HG03159 (cell line): ENCODE measurements at regions not wholly inside any gene's neighbourhood (a gene's known extent, or its start where the extent isn't known, plus 50 kb on each side); places are given as distances from the start of the nearest gene placed in this dataset.
"Not testable (repeated sequence)": the region's sequence is repeated elsewhere in the genome, so short reads cannot be mapped to it uniquely, and the experiment has no call there.

Experiments
- ATAC-seq: cut with Tn5 transposase; IDR thresholded peaks from one replicate; pipeline ENCODE4 v1.9.1; 2021; ENCODE audit warnings: mild to moderate bottlenecking, moderate library complexity; ENCODE audit not compliant: unreplicated experiment

DNA sequence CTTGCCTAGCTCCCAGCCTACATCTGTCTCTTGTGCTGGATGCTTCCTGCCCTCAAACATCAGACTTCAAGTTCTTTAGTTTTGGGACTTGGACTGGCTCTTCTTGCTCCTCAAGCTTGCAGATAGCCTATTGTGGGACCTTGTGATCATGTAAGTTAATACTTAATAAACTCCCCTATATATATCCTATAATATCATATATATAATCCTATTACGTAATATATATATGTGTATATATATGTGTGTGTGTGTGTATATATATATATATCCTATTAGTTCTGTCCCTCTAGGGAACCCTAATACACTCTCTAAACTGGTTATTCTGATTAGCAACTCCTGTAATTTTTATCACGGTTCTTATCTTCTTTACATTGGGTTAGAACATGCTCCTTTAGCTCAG, 274.9 kb upstream of the USP25 start:
- not testable (repeated sequence) for ATAC-seq

DNA sequence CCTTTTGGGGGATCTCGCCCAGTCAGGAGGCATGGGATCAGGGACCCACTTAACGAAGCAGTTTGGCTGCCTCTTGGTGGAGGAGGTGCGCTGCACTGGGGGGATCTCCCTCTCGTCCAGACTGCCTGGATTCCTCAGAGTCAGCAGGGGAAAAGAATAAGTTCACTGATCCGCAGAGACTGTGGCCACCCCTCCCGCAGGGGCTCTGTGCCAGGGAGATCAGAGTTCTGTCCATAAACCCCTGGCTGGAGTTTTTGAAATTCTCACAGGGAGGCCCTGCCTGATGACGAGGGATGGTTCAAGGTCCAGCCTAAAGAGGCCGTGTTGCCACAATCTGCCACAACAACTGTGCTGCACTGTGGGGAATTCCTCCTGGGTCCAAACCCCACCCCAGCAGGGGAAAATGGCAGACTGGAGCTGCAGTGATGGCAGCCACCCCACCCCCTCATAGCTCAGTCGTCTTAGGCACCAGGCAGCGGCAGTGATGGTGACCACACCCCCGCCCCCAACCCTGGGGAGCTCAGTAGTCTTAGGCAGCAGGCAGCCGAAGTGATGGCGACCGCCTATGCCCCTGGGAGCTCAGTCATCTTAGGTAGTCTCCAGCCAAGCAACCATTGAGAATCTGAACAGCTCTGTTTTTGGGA, 273.8 kb upstream of the USP25 start:
- no peak for ATAC-seq

DNA sequence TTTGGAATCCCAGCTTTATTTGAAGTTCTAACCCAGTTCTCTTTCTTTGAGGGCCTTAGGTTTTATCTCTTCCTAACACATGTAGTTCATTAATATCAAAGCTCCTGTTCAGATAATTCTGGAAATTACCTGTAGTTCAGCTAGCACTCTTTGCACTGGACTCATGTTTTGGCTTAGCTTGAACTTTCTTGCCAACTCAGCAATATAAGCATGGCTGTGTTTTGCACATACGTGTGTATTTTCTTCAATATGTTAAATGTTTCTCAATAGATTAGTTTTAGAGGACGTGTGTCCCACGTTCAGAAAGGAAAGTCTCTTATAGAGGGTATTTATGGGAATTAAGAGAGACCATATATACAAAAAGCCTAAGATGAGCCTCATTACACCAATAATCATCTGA, 271.8 kb upstream of the USP25 start:
- ATAC-seq, result no peak

DNA sequence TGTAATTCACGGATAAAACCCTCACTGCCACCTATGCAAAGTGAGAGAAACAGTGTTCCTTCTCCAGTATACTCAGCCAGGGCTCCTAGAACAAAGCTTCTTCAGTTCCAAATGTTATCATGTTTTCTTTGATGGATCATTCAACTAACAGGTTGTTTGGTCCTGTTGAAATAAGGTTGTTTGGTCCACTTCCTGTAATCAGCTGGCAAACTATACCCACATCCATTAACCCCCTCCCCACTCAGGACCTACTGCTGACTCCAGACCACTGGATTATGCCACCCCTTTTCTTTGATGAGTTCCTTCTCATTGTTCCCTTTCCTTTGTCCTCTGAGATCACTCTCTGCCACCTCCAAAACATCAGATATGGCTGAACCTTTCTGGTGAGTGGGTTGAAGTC, 267.7 kb upstream of the USP25 start:
- ATAC-seq, result no peak

DNA sequence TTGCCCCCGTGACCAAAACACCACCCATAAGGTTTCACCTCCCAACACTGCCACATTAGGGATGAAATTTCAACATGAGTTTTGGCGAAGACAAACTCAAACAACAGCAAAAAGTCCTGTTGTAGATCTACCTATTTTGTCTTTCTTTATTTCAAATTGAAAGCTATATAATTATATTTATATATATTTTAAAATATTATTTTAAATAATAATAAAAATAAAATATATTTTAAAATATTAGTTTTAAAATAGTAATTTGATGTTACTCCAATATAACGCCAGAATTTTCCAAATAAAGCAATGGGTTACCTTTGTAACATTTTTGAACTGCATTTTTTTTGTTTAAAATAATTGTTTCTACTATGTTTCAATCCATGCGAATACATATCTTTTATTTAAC, 263.5 kb upstream of the USP25 start:
- no peak for ATAC-seq

DNA sequence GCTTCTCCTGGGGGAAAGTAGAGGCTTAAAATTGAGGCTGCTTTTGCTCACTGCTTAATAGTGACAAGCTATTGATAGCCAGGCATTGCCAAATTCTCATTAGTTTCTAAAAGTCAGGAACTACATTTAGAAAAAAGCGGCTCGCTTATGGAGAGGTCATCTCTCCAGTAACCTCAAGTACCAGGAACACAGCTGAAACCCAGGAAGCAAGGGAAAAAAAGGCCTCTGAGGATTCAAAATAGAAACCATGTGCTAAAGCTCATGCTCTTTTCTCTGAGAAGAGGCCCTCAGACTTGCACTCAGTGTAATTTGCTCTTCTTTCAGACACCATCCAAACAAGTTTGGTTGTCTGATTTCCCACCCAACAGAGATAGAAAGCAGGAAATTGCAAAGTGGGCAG, 261.4 kb upstream of the USP25 start:
- no peak for ATAC-seq

DNA sequence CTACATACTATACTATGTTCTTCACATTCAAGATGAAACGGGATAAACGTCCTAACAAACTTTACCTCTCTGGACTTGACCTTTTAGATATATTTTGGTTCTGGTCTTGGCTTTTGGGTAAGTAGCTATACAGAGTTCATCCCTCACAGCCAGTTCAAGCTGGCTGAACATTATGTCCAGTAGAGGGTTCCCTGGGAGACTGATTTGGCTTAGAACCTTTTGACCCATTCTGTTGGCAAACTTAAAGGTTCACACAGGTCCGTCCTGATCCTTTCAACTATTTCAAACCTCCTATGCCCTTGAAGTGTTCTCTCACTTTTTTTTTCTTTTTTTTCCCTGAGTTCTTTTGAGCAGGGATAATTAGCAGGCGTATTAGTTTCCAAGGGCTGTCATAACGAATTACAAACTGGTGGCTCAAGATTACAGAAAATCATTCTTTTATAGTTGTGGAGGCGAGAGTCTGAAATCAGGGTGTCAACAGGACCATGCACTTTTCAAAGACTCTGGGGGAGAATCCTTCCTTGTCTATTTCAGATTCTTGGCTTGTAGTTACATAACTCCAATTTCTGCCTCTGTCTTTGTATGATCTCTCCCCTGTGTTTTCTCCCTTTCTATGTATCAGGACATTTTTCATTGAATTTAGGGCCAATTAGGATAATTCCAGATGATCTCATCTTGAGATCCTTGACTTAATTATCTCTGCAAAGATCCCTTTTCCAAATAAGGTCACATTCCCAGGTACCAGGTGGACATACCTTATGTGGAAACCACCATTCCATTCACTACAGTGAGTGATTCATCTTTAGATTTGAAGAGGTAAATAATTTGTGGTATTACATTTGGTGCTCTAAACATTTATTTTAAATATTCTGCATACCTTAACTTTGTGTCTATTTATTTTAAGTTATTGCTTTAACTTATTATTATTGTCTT, 257.4 kb upstream of the USP25 start:
- ATAC-seq, result no peak

DNA sequence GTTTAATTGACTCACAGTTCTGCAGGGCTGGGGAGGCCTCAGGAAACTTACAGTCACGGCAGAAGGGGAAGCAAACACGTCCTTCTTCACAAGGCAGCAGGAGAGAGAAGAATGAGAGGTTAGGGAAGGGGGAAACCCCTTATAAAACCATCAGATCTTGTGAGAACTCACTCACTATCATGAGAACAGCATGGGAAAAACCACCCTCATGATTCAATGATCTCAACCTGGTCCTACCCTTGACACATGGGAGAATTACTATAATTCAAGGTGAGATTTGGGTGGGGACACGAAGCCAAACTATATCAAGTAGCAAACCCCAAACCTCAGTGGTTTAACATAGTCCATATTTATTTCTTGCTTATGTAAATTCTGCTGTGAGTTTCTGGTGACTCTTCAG, 252.0 kb upstream of the USP25 start:
- not testable (repeated sequence) for ATAC-seq

DNA sequence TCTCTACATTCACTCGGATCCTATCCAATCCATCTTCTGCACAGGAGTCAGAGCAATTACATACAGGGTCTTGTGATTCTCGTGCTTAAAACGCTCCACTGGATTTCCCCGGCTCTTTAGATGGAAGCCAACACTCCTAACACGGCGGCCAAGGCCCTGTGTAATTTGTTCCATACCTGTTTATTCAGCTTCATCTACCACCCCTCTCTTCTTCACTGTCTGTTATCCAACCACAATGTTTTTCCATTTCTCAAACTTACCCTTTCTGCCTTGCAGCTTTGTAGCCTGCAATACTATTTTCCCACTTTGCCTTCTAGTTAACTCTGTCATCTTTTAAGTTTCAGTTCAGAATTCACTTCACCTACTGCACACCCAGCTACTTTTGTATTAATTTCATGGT, 249.6 kb upstream of the USP25 start:
- ATAC-seq, result no peak

DNA sequence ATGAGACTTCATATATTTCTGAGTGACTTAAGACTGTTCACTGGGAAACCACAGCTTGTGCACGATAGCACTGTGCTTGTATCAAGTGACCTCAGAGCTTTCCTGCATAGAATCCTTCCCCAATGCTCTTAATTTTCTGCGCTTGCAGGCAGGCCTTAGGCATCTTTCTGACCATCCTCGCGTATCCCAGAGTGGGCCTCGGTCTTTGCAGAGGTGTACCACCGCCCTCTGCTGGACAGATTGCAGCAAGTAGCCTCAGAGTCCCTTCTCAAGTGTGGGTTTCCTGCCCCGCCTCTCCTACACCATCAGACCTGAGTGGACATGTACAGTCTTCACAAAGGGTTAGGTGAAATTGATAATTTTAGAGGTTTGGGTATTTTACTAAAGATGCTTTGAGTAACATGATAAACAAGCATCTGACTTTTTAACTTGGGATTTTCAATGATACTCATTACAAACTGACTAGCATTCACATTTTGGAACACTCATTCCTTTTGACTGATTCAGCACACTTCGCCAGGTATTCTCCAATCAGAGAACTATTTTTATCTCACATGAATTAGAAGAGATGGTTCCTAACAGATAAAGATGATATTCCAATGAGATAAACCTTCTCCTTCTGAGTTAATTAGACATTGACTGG, 246.5 kb upstream of the USP25 start:
- peak; percentile 97 for ATAC-seq

DNA sequence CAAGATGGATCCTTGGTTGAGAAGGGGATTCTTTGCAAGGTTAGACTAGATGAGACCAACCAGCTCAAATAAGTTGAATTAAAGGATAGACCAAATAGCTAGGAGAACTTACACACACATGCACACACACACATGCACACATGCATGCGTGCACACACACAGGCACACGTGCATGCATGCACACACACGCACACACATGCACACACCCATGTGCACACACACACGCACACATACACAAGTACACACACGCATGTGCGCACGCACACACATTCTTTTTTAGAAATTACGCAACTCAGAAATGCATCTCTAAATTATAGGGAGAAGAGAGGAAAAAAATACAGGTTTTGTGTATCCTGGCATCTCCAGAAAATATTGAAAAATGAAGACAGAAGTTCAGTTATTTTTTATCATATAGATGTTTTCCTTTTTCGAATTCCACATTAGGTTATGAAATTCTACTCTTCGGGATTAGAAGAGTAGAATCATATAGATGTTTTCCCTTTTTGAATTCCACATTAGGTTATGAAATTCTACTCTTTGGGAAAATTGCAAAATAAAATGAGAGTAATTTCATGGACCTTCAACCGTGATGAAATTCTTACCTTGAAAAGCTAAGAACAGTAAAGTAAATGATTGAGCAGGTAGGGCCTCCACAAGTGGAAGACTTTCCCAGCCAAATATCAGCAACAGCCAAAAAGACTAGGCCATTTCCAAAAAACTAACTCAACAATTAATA, 243.2 kb upstream of the USP25 start:
- no peak for ATAC-seq

DNA sequence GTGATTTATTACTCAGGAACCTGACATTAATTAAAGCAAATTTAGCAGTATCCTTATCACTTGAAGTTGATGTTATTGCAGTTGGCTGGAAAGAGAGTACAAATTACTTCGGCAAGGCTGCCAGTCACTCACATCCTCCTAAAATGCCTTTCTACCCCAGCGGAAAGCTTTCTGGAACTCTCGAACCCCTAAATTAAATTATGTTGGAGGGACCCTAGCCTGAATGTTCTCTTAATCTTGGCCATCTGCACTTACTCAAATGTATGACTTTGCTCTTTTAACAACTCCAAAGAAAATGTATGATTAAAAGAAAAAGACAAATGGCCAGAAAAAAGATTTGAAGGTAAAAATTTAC, 242.6 kb upstream of the USP25 start:
- no peak for ATAC-seq

DNA sequence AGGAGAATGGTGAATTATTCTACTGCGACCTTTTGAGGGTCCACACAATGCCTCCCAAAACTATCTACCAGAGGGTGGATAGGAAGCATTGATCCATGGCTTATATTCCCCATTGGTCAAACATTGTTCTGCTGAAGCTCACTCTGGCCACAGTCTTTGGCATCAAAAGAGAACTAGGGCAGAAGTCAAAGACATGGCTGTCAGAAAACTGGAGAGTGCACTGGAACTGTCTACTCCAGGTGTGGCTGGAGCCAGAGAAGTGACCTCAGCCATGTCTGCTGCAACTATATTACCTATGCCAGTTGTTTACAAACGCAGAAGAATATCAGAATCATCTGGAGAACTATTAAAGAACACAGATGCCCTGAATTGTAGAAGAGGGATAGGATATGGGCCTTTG, 238.7 kb upstream of the USP25 start:
- ATAC-seq, result no peak

DNA sequence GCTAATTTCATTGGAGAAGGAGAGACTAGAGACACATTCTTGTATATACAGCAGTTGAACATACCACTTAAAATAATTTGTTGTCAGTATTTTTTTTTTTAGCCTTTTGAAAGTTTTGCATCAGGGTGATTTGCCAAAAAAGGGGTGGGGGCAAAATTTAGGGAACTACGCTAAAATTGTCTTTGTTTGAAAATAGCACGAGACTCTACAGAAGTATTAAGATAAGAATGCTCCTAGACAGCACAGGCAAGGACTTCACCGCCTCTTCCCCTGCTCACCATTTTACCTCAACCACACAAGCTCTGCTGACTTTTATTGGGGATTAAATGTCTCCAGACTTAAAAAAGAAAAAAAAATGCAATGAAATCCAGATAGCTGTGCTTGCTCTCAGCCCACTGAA, 236.1 kb upstream of the USP25 start:
- no peak for ATAC-seq

DNA sequence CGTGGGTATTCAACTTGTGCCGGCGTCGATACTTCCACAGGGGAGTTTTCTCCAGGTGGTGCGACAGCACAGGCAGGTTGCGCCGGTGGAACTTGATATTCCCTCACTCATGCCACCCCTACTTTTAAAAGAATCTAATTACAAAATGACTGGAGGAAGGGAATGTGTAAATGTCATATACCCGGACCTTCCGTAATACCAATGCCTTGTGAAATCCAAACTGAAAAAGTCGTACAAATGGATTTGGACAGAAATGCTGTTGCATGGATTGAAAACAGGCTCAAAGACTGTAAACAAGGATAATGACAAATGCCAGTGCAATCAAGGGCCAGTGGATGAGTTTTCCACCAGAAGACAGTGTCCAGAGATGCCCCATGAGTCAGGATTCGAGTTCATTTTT, 235.3 kb upstream of the USP25 start:
- no peak for ATAC-seq

DNA sequence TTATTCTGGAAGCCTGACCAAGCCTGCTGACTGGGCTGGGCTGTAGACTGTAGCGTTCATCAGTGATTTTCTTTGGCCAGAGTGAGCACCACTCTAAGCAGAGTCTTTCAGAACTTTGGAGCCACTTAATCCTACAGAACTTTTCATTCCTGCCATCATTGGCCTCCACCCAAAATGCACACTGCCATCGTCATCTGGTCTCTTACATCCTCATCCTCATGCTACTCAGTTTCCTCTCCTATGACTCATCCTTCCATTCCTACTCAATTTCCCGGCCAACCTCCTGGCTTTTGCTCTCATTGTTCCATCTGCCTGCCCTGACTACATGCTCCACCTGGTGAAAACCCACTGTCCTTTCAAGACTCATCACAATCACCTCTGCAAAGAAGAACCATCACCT, 233.8 kb upstream of the USP25 start:
- no peak for ATAC-seq

DNA sequence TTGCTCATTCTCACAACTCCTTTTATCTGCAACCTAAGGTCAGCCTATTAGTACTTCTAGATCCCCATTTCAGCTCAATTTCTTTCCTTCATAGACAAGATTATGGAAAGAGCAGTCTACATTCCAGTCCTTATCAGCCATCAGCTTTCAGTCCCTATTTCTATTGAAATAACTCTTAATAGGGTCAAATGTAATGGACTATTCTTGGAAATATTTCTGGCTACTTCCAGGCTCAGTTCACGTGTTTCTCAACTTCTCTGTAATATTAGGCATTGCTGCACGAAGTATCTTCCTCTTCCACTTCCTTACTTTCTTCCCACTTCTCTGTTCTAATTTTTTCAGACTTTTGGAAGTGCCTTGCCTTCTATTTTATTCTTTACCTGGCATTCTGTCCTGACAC, 232.9 kb upstream of the USP25 start:
- ATAC-seq, result no peak

DNA sequence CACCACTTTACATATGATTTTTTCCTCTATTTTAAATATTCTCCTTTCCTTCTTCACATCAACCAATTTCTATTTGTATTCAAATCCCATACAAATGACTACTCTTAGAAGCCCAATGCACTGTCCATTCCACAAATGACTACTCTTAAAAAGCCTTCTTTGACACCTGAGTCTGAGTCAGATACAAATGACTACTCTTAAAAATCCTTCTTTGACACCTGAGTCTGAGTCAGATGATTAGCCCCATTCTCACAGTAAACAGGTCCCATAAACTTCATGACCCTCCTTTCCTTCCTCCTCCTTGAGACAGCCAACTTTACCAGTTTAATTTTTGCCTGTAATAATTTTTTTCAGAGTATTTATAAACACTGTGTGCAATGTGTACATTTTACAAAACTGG, 231.3 kb upstream of the USP25 start:
- no peak for ATAC-seq

DNA sequence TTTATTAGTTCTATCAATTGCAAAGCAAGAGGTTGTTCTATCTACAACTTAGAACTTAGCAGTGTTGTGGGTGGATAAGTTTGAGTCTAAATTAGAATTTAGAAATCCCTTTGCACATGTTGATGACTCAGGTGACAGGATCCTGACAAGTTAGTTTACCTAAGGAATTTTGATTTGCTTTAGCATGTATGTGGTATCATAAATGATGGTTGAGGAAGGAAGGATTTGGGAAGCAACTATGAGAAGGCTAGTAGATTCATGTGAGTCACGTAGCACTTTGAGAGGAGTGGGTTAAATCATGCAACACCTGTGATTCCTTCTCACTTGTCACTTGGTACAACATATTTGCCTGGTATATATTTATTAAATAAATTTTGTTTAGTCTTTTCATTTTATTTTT, 223.7 kb upstream of the USP25 start:
- no peak for ATAC-seq

DNA sequence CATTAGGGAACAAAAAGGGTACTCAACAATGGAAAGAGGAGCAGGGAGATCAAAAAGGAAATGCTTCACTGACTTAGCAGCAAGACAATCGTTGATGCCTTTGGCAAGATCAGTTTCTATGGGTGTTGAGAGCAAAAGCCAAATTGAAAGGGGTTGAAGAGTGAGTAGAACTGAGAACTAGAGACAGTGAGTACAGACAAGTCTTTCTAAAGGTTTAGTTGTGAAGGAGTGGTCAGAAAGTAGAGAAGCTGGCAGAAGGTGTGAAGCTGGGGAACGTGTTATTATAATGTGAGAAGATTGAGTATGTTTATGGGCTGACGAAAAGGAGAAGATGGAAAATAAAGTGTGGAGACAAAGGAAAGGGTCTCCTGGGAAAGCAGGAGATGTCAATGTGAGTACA, 221.2 kb upstream of the USP25 start:
- no peak for ATAC-seq
